ENCODE measurements at regions not wholly inside any gene's neighbourhood (a gene's known extent, or its start where the extent isn't known, plus 50 kb on each side); places are given as distances from the start of the nearest gene placed in this dataset.

DNA sequence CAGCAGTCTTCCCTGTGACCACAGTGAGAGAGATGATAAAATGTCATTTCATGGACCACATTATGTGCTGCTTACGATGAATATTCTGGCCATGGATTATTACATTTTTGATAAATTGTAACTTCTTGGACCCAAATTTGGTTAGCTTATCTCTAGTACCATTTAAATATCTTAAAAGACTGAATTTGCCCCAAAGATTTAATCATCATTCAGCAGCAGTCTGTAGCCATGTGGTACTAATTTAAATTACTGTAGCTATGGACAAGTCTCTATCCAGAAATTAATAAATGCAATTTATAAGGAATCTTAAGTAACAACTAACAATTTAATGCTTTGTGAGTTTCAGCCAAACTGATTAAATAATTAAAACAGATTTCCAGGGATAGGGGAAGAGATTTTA, 644.9 kb upstream of the FANCL start:
- no peak for TF ChIP-seq CTCF (IDR thresholded peaks at IDR 0.05; ENCODE audit: poor library complexity, severe bottlenecking)
- TF ChIP-seq RAD21 (conservative IDR thresholded peaks at IDR 0.05), result no peak
- no peak for TF ChIP-seq TAF1 (IDR thresholded peaks at IDR 0.05; ENCODE audit: low read depth)
